GM23338 (cell line): ENCODE measurements at regions not wholly inside any gene's neighbourhood (a gene's known extent, or its start where the extent isn't known, plus 50 kb on each side); places are given as distances from the start of the nearest gene placed in this dataset.

Experiments
- ATAC-seq: fragments of 200-7000 bp; cut with Tn5 transposase; 3 replicates; pipeline ENCODE4 v1.9.1; 2020
- DNase-seq: peaks from one replicate; pipeline ENCODE4 v3.0.0-alpha.2; 2015; ENCODE audit warnings: low spot score
- H2AFZ ChIP-seq: fragments of 200-600 bp; sonication (generic); 2 replicates; pipeline ENCODE4 v1.8.0; 2016; ENCODE audit warnings: antibody characterized with exemption, mild to moderate bottlenecking, moderate library complexity
- H3F3A ChIP-seq: fragments of 200-600 bp; sonication (generic); replicated peaks from 2 replicates; pipeline ENCODE4 v1.8.0; 2017; ENCODE audit warnings: antibody characterized with exemption, mixed run types, low read depth
- H3K27ac ChIP-seq: fragments of 200-600 bp; sonication (generic); 2 replicates; pipeline ENCODE4 v1.6.1; 2016; ENCODE audit warnings: low read depth
- H3K27me3 ChIP-seq: fragments of 200-600 bp; sonication (generic); 2 replicates; pipeline ENCODE4 v1.8.0; 2016; ENCODE audit warnings: mild to moderate bottlenecking, mixed run types, moderate library complexity; ENCODE audit not compliant: insufficient read depth
- H3K36me3 ChIP-seq: fragments of 200-600 bp; sonication (generic); 2 replicates; pipeline ENCODE4 v1.8.0; 2016; ENCODE audit warnings: mild to moderate bottlenecking; ENCODE audit not compliant: insufficient read depth
- H3K4me1 ChIP-seq: fragments of 200-600 bp; sonication (generic); 2 replicates; pipeline ENCODE4 v1.8.0; 2016; ENCODE audit warnings: mild to moderate bottlenecking, moderate library complexity; ENCODE audit not compliant: insufficient read depth
- H3K4me2 ChIP-seq: fragments of 200-600 bp; sonication (generic); 2 replicates; pipeline ENCODE4 v1.7.1; 2017; ENCODE audit warnings: mixed run types
- H3K4me3 ChIP-seq: fragments of 200-600 bp; sonication (generic); 2 replicates; pipeline ENCODE4 v1.6.1; 2016; ENCODE audit warnings: mixed run types
- H3K79me2 ChIP-seq: fragments of 200-600 bp; sonication (generic); replicated peaks from 2 replicates; pipeline ENCODE4 v1.8.0; 2017; ENCODE audit warnings: mild to moderate bottlenecking; ENCODE audit not compliant: insufficient read depth
- H3K9me2 ChIP-seq: fragments of 200-600 bp; sonication (generic); 2 replicates; pipeline ENCODE4 v1.8.0; 2017; ENCODE audit not compliant: insufficient read depth
- H4K20me1 ChIP-seq: fragments of 200-600 bp; sonication (generic); replicated peaks from 2 replicates; pipeline ENCODE4 v1.8.0; 2017; ENCODE audit warnings: mild to moderate bottlenecking; ENCODE audit not compliant: insufficient read depth
- H3K27ac Mint-ChIP-seq: 2 replicates; pipeline ENCODE4 v1.8.0; 2020; ENCODE audit warnings: inconsistent platforms, mild to moderate bottlenecking, moderate library complexity, mixed read lengths
- H3K27me3 Mint-ChIP-seq: 3 replicates; pipeline ENCODE4 v1.8.0; 2022; ENCODE audit warnings: low read depth, mild to moderate bottlenecking, moderate library complexity, mixed read lengths, inconsistent platforms; ENCODE audit not compliant: insufficient read depth, poor library complexity
- H3K36me3 Mint-ChIP-seq: 3 replicates; pipeline ENCODE4 v1.8.0; 2021; ENCODE audit warnings: low read depth, mild to moderate bottlenecking, inconsistent platforms, moderate library complexity, mixed read lengths
- H3K4me1 Mint-ChIP-seq: 3 replicates; pipeline ENCODE4 v1.8.0; 2020; ENCODE audit warnings: mild to moderate bottlenecking, inconsistent platforms, mixed read lengths
- H3K4me3 Mint-ChIP-seq: 3 replicates; pipeline ENCODE4 v1.8.0; 2021; ENCODE audit warnings: moderate library complexity, mild to moderate bottlenecking, inconsistent platforms, mixed read lengths
- H3K9me3 Mint-ChIP-seq: 3 replicates; pipeline ENCODE4 v1.8.0; 2020; ENCODE audit warnings: moderate library complexity, mild to moderate bottlenecking, inconsistent platforms, mixed read lengths
- EZH2 ChIP-seq: fragments of 200-600 bp; sonication (generic); IDR thresholded peaks from one replicate; pipeline ENCODE4 v1.8.0; 2017; ENCODE audit warnings: antibody characterized with exemption, mild to moderate bottlenecking, low read depth; ENCODE audit not compliant: unreplicated experiment
- EZH2phosphoT487 ChIP-seq: fragments of 200-600 bp; sonication (generic); IDR thresholded peaks from one replicate; pipeline ENCODE4 v1.8.1; 2018; ENCODE audit warnings: antibody characterized with exemption; ENCODE audit not compliant: unreplicated experiment
- JUNB ChIP-seq: IDR thresholded peaks from one replicate; pipeline ENCODE4 v1.6.1; 2016; ENCODE audit warnings: antibody characterized with exemption; ENCODE audit not compliant: unreplicated experiment
- STAT1 ChIP-seq: IDR thresholded peaks from one replicate; pipeline ENCODE4 v1.6.1; 2016; ENCODE audit warnings: antibody characterized with exemption; ENCODE audit not compliant: unreplicated experiment
- ZNF331 ChIP-seq: fragments of 250-450 bp; sonication (Bioruptor Pico); IDR thresholded peaks from 2 replicates; pipeline ENCODE4 v1.5.0; 2020; ENCODE audit warnings: low read depth, mild to moderate bottlenecking, moderate library complexity
- TF ChIP-seq, protein P1 (sequence below), 2 experiments: fragments of 200-600 bp in 1 of 2; sonication (generic) in 1 of 2; conservative IDR thresholded peaks; 2 replicates each; pipeline versions ENCODE4 v1.5.1 to v1.6.1; 2016 to 2017; ENCODE audit warnings: antibody characterized with exemption in 2 of 2, low read depth in 2 of 2, mild to moderate bottlenecking in 2 of 2, moderate library complexity in 1 of 2
- TF ChIP-seq, protein P2 (sequence below): IDR thresholded peaks from 2 replicates; pipeline ENCODE4 v1.6.1; 2016; ENCODE audit warnings: antibody characterized with exemption
- TF ChIP-seq, protein P3 (sequence below): fragments of 250-450 bp; sonication (Bioruptor Pico); IDR thresholded peaks from 2 replicates; pipeline ENCODE4 v1.5.0; 2020; ENCODE audit warnings: mild to moderate bottlenecking, moderate library complexity
- TF ChIP-seq, protein P4 (sequence below): IDR thresholded peaks from one replicate; pipeline ENCODE4 v1.6.1; 2018; ENCODE audit warnings: antibody characterized with exemption; ENCODE audit not compliant: unreplicated experiment

DNA sequence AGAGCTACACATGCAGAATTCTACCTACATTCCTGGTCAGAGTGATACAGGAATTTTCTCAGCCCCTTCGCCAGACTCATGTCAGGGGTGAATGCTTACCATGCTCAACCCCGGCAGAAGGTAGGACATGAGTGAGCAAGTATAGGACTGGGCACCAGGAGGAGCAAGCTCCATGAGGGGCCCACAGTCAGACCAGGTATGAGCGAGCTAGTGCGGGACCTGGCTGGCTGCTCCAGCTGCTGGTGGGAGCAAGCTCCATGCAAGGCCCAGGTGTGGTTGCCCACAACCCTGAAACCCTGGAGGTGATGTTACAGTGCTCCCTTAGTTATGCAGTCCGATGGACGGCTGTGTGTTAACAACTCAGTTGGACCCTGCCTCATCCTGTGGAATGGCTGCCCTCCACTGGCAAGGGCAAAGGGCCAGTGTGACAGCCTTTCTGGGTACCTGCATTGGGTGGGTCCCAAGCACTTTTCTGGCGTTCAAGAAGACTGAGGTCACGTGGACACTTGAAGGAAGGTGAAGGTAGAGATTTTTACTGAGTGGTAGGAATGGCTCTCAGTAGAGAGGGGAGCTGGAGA lies 503.5 kb upstream of the CITED2 start:
- TF ChIP-seq, protein P1, sequence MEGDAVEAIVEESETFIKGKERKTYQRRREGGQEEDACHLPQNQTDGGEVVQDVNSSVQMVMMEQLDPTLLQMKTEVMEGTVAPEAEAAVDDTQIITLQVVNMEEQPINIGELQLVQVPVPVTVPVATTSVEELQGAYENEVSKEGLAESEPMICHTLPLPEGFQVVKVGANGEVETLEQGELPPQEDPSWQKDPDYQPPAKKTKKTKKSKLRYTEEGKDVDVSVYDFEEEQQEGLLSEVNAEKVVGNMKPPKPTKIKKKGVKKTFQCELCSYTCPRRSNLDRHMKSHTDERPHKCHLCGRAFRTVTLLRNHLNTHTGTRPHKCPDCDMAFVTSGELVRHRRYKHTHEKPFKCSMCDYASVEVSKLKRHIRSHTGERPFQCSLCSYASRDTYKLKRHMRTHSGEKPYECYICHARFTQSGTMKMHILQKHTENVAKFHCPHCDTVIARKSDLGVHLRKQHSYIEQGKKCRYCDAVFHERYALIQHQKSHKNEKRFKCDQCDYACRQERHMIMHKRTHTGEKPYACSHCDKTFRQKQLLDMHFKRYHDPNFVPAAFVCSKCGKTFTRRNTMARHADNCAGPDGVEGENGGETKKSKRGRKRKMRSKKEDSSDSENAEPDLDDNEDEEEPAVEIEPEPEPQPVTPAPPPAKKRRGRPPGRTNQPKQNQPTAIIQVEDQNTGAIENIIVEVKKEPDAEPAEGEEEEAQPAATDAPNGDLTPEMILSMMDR (conservative IDR thresholded peaks at IDR 0.05; ENCODE audit: low read depth in 2 of 2) = peak in 1 of 2 experiments; percentile 24; a peak in 2 of 4 replicates
- no peak for TF ChIP-seq STAT1
- H2AFZ ChIP-seq = no peak overlapping the region
- H3F3A ChIP-seq = no peaks in the 10 kb centered on the region
- Mint-ChIP-seq H3K27me3 (no peaks in the 10 kb centered on the region), H3K27ac (no peak overlapping the region), H3K9me3 (peaks cover 2% of the 10 kb centered on the region; the same call in 2 of the 3 replicates), H3K4me3 (no peak overlapping the region), H3K36me3 (no peaks in the 10 kb centered on the region), H3K4me1 (peaks cover 21% of the 10 kb centered on the region)
- no peaks in the 10 kb centered on the region for H3K27me3 ChIP-seq
- no peak overlapping the region for H3K4me2 ChIP-seq
- H3K36me3 ChIP-seq = no peaks in the 10 kb centered on the region
- H3K27ac ChIP-seq = no peak overlapping the region
- no peaks in the 10 kb centered on the region for H3K79me2 ChIP-seq
- no peak for DNase-seq
- no peak overlapping the region for H3K4me3 ChIP-seq
- H4K20me1 ChIP-seq = no peaks in the 10 kb centered on the region
- no peak for ATAC-seq
- peaks cover 8% of the 10 kb centered on the region for H3K4me1 ChIP-seq
- H3K9me2 ChIP-seq = no peaks in the 10 kb centered on the region

DNA sequence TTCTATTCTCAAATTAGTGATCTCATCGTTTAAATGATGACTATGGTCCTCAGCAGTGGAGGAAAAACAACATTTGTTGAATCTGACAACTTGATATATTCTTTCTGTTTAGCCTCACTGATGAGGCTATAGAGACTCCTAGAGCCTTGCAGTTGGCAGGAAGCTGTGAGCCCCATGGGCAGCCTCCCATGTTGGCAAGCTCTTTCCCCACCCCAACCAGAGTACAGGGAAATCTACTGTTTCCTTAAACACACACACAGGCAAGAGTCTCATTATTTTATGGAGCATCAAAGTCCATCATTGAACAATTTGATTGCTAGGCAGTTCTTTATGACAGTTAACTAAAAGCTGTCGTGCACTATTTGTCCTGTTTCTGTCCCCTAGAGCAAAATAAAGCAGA lies 498.2 kb upstream of the CITED2 start:
- Histone ChIP-seq H4K20me1 (no peaks in the 10 kb centered on the region), H3F3A (no peaks in the 10 kb centered on the region), H3K27ac (no peak overlapping the region), H3K27me3 (no peaks in the 10 kb centered on the region), H2AFZ (no peak overlapping the region), H3K36me3 (no peaks in the 10 kb centered on the region), H3K4me2 (no peak overlapping the region), H3K79me2 (no peaks in the 10 kb centered on the region), H3K4me1 (no peaks in the 10 kb centered on the region), H3K4me3 (no peak overlapping the region), H3K9me2 (no peaks in the 10 kb centered on the region)
- ATAC-seq (no peak), DNase-seq (no peak)
- peaks cover 13% of the 10 kb centered on the region; the same call in 2 of the 3 replicates for H3K4me1 Mint-ChIP-seq
- TF ChIP-seq, protein P2, sequence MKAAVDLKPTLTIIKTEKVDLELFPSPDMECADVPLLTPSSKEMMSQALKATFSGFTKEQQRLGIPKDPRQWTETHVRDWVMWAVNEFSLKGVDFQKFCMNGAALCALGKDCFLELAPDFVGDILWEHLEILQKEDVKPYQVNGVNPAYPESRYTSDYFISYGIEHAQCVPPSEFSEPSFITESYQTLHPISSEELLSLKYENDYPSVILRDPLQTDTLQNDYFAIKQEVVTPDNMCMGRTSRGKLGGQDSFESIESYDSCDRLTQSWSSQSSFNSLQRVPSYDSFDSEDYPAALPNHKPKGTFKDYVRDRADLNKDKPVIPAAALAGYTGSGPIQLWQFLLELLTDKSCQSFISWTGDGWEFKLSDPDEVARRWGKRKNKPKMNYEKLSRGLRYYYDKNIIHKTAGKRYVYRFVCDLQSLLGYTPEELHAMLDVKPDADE = no peak
- no peak for TF ChIP-seq JUNB
- TF ChIP-seq ZNF331 = no peak
- no peak for TF ChIP-seq EZH2
- TF ChIP-seq EZH2phosphoT487 = no peak
- TF ChIP-seq, protein P3, sequence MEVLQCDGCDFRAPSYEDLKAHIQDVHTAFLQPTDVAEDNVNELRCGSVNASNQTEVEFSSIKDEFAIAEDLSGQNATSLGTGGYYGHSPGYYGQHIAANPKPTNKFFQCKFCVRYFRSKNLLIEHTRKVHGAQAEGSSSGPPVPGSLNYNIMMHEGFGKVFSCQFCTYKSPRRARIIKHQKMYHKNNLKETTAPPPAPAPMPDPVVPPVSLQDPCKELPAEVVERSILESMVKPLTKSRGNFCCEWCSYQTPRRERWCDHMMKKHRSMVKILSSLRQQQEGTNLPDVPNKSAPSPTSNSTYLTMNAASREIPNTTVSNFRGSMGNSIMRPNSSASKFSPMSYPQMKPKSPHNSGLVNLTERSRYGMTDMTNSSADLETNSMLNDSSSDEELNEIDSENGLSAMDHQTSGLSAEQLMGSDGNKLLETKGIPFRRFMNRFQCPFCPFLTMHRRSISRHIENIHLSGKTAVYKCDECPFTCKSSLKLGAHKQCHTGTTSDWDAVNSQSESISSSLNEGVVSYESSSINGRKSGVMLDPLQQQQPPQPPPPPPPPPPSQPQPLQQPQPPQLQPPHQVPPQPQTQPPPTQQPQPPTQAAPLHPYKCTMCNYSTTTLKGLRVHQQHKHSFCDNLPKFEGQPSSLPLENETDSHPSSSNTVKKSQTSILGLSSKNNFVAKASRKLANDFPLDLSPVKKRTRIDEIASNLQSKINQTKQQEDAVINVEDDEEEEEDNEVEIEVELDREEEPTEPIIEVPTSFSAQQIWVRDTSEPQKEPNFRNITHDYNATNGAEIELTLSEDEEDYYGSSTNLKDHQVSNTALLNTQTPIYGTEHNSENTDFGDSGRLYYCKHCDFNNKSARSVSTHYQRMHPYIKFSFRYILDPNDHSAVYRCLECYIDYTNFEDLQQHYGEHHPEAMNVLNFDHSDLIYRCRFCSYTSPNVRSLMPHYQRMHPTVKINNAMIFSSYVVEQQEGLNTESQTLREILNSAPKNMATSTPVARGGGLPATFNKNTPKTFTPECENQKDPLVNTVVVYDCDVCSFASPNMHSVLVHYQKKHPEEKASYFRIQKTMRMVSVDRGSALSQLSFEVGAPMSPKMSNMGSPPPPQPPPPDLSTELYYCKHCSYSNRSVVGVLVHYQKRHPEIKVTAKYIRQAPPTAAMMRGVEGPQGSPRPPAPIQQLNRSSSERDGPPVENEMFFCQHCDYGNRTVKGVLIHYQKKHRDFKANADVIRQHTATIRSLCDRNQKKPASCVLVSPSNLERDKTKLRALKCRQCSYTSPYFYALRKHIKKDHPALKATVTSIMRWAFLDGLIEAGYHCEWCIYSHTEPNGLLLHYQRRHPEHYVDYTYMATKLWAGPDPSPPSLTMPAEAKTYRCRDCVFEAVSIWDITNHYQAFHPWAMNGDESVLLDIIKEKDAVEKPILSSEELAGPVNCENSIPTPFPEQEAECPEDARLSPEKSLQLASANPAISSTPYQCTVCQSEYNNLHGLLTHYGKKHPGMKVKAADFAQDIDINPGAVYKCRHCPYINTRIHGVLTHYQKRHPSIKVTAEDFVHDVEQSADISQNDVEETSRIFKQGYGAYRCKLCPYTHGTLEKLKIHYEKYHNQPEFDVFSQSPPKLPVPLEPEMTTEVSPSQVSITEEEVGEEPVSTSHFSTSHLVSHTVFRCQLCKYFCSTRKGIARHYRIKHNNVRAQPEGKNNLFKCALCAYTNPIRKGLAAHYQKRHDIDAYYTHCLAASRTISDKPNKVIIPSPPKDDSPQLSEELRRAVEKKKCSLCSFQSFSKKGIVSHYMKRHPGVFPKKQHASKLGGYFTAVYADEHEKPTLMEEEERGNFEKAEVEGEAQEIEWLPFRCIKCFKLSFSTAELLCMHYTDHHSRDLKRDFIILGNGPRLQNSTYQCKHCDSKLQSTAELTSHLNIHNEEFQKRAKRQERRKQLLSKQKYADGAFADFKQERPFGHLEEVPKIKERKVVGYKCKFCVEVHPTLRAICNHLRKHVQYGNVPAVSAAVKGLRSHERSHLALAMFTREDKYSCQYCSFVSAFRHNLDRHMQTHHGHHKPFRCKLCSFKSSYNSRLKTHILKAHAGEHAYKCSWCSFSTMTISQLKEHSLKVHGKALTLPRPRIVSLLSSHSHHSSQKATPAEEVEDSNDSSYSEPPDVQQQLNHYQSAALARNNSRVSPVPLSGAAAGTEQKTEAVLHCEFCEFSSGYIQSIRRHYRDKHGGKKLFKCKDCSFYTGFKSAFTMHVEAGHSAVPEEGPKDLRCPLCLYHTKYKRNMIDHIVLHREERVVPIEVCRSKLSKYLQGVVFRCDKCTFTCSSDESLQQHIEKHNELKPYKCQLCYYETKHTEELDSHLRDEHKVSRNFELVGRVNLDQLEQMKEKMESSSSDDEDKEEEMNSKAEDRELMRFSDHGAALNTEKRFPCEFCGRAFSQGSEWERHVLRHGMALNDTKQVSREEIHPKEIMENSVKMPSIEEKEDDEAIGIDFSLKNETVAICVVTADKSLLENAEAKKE = no peak
- TF ChIP-seq, protein P4, sequence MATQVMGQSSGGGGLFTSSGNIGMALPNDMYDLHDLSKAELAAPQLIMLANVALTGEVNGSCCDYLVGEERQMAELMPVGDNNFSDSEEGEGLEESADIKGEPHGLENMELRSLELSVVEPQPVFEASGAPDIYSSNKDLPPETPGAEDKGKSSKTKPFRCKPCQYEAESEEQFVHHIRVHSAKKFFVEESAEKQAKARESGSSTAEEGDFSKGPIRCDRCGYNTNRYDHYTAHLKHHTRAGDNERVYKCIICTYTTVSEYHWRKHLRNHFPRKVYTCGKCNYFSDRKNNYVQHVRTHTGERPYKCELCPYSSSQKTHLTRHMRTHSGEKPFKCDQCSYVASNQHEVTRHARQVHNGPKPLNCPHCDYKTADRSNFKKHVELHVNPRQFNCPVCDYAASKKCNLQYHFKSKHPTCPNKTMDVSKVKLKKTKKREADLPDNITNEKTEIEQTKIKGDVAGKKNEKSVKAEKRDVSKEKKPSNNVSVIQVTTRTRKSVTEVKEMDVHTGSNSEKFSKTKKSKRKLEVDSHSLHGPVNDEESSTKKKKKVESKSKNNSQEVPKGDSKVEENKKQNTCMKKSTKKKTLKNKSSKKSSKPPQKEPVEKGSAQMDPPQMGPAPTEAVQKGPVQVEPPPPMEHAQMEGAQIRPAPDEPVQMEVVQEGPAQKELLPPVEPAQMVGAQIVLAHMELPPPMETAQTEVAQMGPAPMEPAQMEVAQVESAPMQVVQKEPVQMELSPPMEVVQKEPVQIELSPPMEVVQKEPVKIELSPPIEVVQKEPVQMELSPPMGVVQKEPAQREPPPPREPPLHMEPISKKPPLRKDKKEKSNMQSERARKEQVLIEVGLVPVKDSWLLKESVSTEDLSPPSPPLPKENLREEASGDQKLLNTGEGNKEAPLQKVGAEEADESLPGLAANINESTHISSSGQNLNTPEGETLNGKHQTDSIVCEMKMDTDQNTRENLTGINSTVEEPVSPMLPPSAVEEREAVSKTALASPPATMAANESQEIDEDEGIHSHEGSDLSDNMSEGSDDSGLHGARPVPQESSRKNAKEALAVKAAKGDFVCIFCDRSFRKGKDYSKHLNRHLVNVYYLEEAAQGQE = no peak
- no peak overlapping the region for H3K4me3 Mint-ChIP-seq
- no peaks in the 10 kb centered on the region for H3K36me3 Mint-ChIP-seq
- no peak overlapping the region for H3K27ac Mint-ChIP-seq
- H3K27me3 Mint-ChIP-seq = no peaks in the 10 kb centered on the region
- no peaks in the 10 kb centered on the region for H3K9me3 Mint-ChIP-seq
